Loucy (cell line): ENCODE measurements at regions not wholly inside any gene's neighbourhood (a gene's known extent, or its start where the extent isn't known, plus 50 kb on each side); places are given as distances from the start of the nearest gene placed in this dataset.

Experiments
- H2AFZ ChIP-seq: fragments of 200-600 bp; sonication (generic); 2 replicates; pipeline ENCODE4 v1.6.0; 2016; ENCODE audit warnings: antibody characterized with exemption, mild to moderate bottlenecking, low read length, moderate library complexity
- H3F3A ChIP-seq: fragments of 200-600 bp; 2 replicates; pipeline ENCODE4 v1.6.0; 2016; ENCODE audit warnings: antibody characterized with exemption, low read depth, mild to moderate bottlenecking
- H3K27me3 ChIP-seq: fragments of 200-600 bp; sonication (generic); 2 replicates; pipeline ENCODE4 v1.6.1; 2014; ENCODE audit warnings: low read length, mild to moderate bottlenecking; ENCODE audit not compliant: insufficient read depth, poor library complexity, severe bottlenecking
- H3K36me3 ChIP-seq: fragments of 200-600 bp; sonication (generic); 2 replicates; pipeline ENCODE4 v1.6.1; 2016; ENCODE audit warnings: low read length; ENCODE audit not compliant: insufficient read depth
- H3K4me1 ChIP-seq: fragments of 200-600 bp; sonication (generic); 2 replicates; pipeline ENCODE4 v1.5.1; 2014; ENCODE audit warnings: low read length, mild to moderate bottlenecking; ENCODE audit not compliant: insufficient read depth, poor library complexity, severe bottlenecking
- H3K4me2 ChIP-seq: fragments of 200-600 bp; sonication (generic); 2 replicates; pipeline ENCODE4 v1.6.0; 2014; ENCODE audit warnings: antibody characterized with exemption, low read length, low read depth, mild to moderate bottlenecking; ENCODE audit not compliant: poor library complexity, severe bottlenecking
- H3K4me3 ChIP-seq: fragments of 200-600 bp; sonication (generic); 2 replicates; pipeline ENCODE4 v1.5.1; 2014; ENCODE audit warnings: low read length, mild to moderate bottlenecking, mixed read lengths; ENCODE audit not compliant: poor library complexity, severe bottlenecking
- H3K79me2 ChIP-seq: fragments of 200-600 bp; sonication (generic); 2 replicates; pipeline ENCODE4 v1.6.1; 2014; ENCODE audit warnings: low read length; ENCODE audit not compliant: insufficient read depth
- H3K9ac ChIP-seq: fragments of 200-600 bp; sonication (generic); 2 replicates; pipeline ENCODE4 v1.6.0; 2014; ENCODE audit warnings: mild to moderate bottlenecking, low read depth, low read length, moderate library complexity; ENCODE audit not compliant: poor library complexity, severe bottlenecking
- H3K9me2 ChIP-seq: fragments of 200-600 bp; sonication (generic); replicated peaks from 2 replicates; pipeline ENCODE4 v1.6.1; 2016; ENCODE audit warnings: low read depth, low read length, mixed read lengths
- H3K9me3 ChIP-seq: fragments of 200-600 bp; sonication (generic); 2 replicates; pipeline ENCODE4 v1.6.1; 2014; ENCODE audit warnings: mild to moderate bottlenecking, antibody characterized with exemption, low read length, low read depth; ENCODE audit not compliant: insufficient read depth
- H4K20me1 ChIP-seq: fragments of 200-600 bp; sonication (generic); 2 replicates; pipeline ENCODE4 v1.6.0; 2014; ENCODE audit warnings: antibody characterized with exemption, low read length, mild to moderate bottlenecking; ENCODE audit not compliant: insufficient read depth, poor library complexity, severe bottlenecking
- CTCF ChIP-seq: fragments of 200-600 bp; sonication (generic); conservative IDR thresholded peaks from 2 replicates; pipeline ENCODE4 v1.5.1; 2014; ENCODE audit warnings: mild to moderate bottlenecking, antibody characterized with exemption, low read length
- EZH2phosphoT487 ChIP-seq: fragments of 200-600 bp; IDR thresholded peaks from 2 replicates; pipeline ENCODE4 v1.6.1; 2018; ENCODE audit warnings: antibody characterized with exemption, mild to moderate bottlenecking, moderate library complexity, borderline replicate concordance

GRCh38 chr14:87811246-87811645 is 181.7 kb downstream of the GALC start:
- no peak for TF ChIP-seq EZH2phosphoT487
- TF ChIP-seq CTCF, result no peak
- Histone ChIP-seq H3K4me3 (no peak overlapping the region), H3K9me2 (no peaks in the 10 kb centered on the region), H2AFZ (no peak overlapping the region), H3K4me2 (no peak overlapping the region), H3K27me3 (no peaks in the 10 kb centered on the region), H4K20me1 (no peaks in the 10 kb centered on the region), H3F3A (no peaks in the 10 kb centered on the region), H3K36me3 (no peaks in the 10 kb centered on the region), H3K9me3 (no peaks in the 10 kb centered on the region), H3K4me1 (no peaks in the 10 kb centered on the region), H3K9ac (no peak overlapping the region), H3K79me2 (no peaks in the 10 kb centered on the region)

GRCh38 chr14:87810711-87811110 is 182.3 kb downstream of the GALC start:
- no peaks in the 10 kb centered on the region for H3K79me2 ChIP-seq

GRCh38 chr14:87809261-87809660 is 183.7 kb downstream of the GALC start:
- Histone ChIP-seq H2AFZ (no peak overlapping the region), H3K4me1 (no peaks in the 10 kb centered on the region), H3K4me3 (no peak overlapping the region), H3F3A (no peaks in the 10 kb centered on the region), H3K36me3 (no peaks in the 10 kb centered on the region), H3K9me2 (no peaks in the 10 kb centered on the region), H3K27me3 (no peaks in the 10 kb centered on the region), H3K79me2 (no peaks in the 10 kb centered on the region), H4K20me1 (no peaks in the 10 kb centered on the region), H3K9ac (no peak overlapping the region), H3K4me2 (no peak overlapping the region), H3K9me3 (no peaks in the 10 kb centered on the region)
- TF ChIP-seq EZH2phosphoT487 (no peak), CTCF (no peak)

More at GRCh38 chr14:87810711-87811110, 182.3 kb downstream of the GALC start:
- no peak overlapping the region for H3K4me2 ChIP-seq
- no peaks in the 10 kb centered on the region for H3K4me1 ChIP-seq
- H3K4me3 ChIP-seq, result no peak overlapping the region
- H3K9me3 ChIP-seq, result no peaks in the 10 kb centered on the region
- no peaks in the 10 kb centered on the region for H3K36me3 ChIP-seq
- no peaks in the 10 kb centered on the region for H4K20me1 ChIP-seq
- no peaks in the 10 kb centered on the region for H3F3A ChIP-seq
- no peaks in the 10 kb centered on the region for H3K27me3 ChIP-seq
- no peak for TF ChIP-seq CTCF
- no peak for TF ChIP-seq EZH2phosphoT487
- no peaks in the 10 kb centered on the region for H3K9me2 ChIP-seq
- no peak overlapping the region for H2AFZ ChIP-seq
- no peak overlapping the region for H3K9ac ChIP-seq
